Liver (tissue), 7 donors: ENCODE measurements at regions not wholly inside any gene's neighbourhood (a gene's known extent, or its start where the extent isn't known, plus 50 kb on each side); places are given as distances from the start of the nearest gene placed in this dataset.
"Not testable (repeated sequence)": the region's sequence is repeated elsewhere in the genome, so short reads cannot be mapped to it uniquely, and the experiment has no call there.

Experiments
- DNase-seq: peaks from one replicate; pipeline ENCODE4 v3.0.0-alpha.2; 2017; ENCODE audit warnings: low spot score
- H3K27ac ChIP-seq, 2 donors: one replicate each; pipeline ENCODE4 v1.7.0; 2013; ENCODE audit warnings: inconsistent platforms in 2 of 2, low read length in 2 of 2, control low read depth in 1 of 2, low read depth in 1 of 2, mild to moderate bottlenecking in 1 of 2
- H3K27me3 ChIP-seq, 4 donors: one replicate each; pipeline versions ENCODE4 v1.6.1 to v1.7.0; 2013; ENCODE audit warnings: low read length in 3 of 4, inconsistent platforms in 1 of 4, mild to moderate bottlenecking in 1 of 4, moderate library complexity in 1 of 4; ENCODE audit not compliant: control insufficient read depth in 4 of 4, insufficient read depth in 4 of 4
- H3K36me3 ChIP-seq, 4 donors: one replicate each; pipeline versions ENCODE4 v1.6.1 to v1.7.0; 2013; ENCODE audit warnings: low read length in 3 of 4, mild to moderate bottlenecking in 3 of 4, low read depth in 1 of 4, moderate library complexity in 1 of 4; ENCODE audit not compliant: control insufficient read depth in 4 of 4, insufficient read depth in 3 of 4
- H3K4me1 ChIP-seq, 4 donors: one replicate each; pipeline versions ENCODE4 v1.6.1 to v1.7.0; 2013; ENCODE audit warnings: low read length in 3 of 4, mild to moderate bottlenecking in 3 of 4, moderate library complexity in 1 of 4; ENCODE audit not compliant: control insufficient read depth in 4 of 4, insufficient read depth in 4 of 4
- H3K4me3 ChIP-seq, 3 donors: one replicate each; pipeline versions ENCODE4 v1.6.1 to v1.7.0; 2013; ENCODE audit warnings: low read length in 3 of 3, control low read depth in 1 of 3, low read depth in 1 of 3, mild to moderate bottlenecking in 1 of 3
- H3K9ac ChIP-seq, 2 donors: one replicate each; pipeline ENCODE4 v1.7.0; 2013; ENCODE audit warnings: low read length in 2 of 2, mild to moderate bottlenecking in 2 of 2, moderate library complexity in 2 of 2, control low read depth in 1 of 2, low read depth in 1 of 2
- H3K9me3 ChIP-seq, 4 donors: one replicate each; pipeline versions ENCODE4 v1.6.1 to v1.7.0; 2013; ENCODE audit warnings: low read length in 3 of 4; ENCODE audit not compliant: control insufficient read depth in 4 of 4
- FOXA2 ChIP-seq: IDR thresholded peaks from 2 replicates; pipeline ENCODE4 v1.6.1; 2016; ENCODE audit warnings: antibody characterized with exemption
- HNF4A ChIP-seq, 2 donors: conservative IDR thresholded peaks; 2 replicates each; pipeline ENCODE4 v1.6.1; 2016; ENCODE audit warnings: antibody characterized with exemption in 2 of 2, mild to moderate bottlenecking in 2 of 2
- HNF4G ChIP-seq: IDR thresholded peaks from 2 replicates; pipeline ENCODE4 v1.6.1; 2016; ENCODE audit warnings: antibody characterized with exemption
- JUND ChIP-seq, 2 donors: IDR thresholded peaks; 2 replicates each; pipeline ENCODE4 v1.6.1; 2016; ENCODE audit warnings: antibody characterized with exemption in 2 of 2
- RXRA ChIP-seq, 2 donors: IDR thresholded peaks; 2 replicates each; pipeline ENCODE4 v1.6.1; 2017 to 2018; ENCODE audit warnings: antibody characterized with exemption in 2 of 2, mild to moderate bottlenecking in 1 of 2
- SP1 ChIP-seq: IDR thresholded peaks from 2 replicates; pipeline ENCODE4 v1.6.1; 2018; ENCODE audit warnings: antibody characterized with exemption, mild to moderate bottlenecking
- WGBS: extraction: QIAGEN DNeasy Blood & Tissue Kit; methylation state at CpG from one replicate; pipeline ENCODE4 v1.1.7; 2013; 5-methylcytosine and 5-hydroxymethylcytosine counted together
- TF ChIP-seq, protein P1 (sequence below): IDR thresholded peaks from 2 replicates; pipeline ENCODE4 v1.6.1; 2016; ENCODE audit warnings: antibody characterized with exemption
- TF ChIP-seq, protein P2 (sequence below): IDR thresholded peaks from 2 replicates; pipeline ENCODE4 v1.6.1; 2016; ENCODE audit warnings: antibody characterized with exemption
- TF ChIP-seq, protein P3 (sequence below): IDR thresholded peaks from 2 replicates; pipeline ENCODE4 v1.6.1; 2016; ENCODE audit warnings: antibody characterized with exemption, mild to moderate bottlenecking
- TF ChIP-seq, protein P4 (sequence below): IDR thresholded peaks from 2 replicates; pipeline ENCODE4 v1.6.1; 2016; ENCODE audit warnings: antibody characterized with exemption
- donor health status: healthy.
- donor health status: healthy.
- donor health status: healthy.
- donor health status: healthy.

DNA sequence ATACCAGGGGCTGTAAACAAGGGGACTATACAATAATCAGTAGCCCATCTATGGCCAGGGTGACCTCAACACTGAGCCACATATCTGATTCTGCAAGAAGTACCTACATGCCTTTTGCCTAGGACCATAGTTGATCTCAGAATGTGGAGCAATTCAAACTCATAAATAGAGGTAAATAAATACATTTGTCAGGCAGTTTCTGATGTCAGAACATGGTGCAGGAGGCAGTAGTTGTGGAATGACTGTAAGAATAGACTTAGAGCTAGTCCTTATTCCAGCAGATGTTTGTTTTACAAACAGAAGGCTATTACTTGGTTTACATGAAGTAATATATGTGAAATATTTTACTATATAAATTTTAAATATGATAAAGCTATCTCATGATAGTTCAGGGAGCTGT lies 330.7 kb upstream of the DAB2 start:
- H3K27me3 ChIP-seq, result peaks cover 0 to 2% (median 0%) of the 10 kb centered on the region in 4 donors
- TF ChIP-seq, protein P1, sequence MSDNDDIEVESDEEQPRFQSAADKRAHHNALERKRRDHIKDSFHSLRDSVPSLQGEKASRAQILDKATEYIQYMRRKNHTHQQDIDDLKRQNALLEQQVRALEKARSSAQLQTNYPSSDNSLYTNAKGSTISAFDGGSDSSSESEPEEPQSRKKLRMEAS, result no peak
- TF ChIP-seq SP1 (no peak), RXRA (IDR thresholded peaks at IDR 0.05) (no peak), HNF4A (conservative IDR thresholded peaks at IDR 0.05) (no peak), FOXA2 (no peak), HNF4G (no peak)
- TF ChIP-seq, protein P2, sequence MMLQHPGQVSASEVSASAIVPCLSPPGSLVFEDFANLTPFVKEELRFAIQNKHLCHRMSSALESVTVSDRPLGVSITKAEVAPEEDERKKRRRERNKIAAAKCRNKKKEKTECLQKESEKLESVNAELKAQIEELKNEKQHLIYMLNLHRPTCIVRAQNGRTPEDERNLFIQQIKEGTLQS, result no peak
- TF ChIP-seq, protein P3, sequence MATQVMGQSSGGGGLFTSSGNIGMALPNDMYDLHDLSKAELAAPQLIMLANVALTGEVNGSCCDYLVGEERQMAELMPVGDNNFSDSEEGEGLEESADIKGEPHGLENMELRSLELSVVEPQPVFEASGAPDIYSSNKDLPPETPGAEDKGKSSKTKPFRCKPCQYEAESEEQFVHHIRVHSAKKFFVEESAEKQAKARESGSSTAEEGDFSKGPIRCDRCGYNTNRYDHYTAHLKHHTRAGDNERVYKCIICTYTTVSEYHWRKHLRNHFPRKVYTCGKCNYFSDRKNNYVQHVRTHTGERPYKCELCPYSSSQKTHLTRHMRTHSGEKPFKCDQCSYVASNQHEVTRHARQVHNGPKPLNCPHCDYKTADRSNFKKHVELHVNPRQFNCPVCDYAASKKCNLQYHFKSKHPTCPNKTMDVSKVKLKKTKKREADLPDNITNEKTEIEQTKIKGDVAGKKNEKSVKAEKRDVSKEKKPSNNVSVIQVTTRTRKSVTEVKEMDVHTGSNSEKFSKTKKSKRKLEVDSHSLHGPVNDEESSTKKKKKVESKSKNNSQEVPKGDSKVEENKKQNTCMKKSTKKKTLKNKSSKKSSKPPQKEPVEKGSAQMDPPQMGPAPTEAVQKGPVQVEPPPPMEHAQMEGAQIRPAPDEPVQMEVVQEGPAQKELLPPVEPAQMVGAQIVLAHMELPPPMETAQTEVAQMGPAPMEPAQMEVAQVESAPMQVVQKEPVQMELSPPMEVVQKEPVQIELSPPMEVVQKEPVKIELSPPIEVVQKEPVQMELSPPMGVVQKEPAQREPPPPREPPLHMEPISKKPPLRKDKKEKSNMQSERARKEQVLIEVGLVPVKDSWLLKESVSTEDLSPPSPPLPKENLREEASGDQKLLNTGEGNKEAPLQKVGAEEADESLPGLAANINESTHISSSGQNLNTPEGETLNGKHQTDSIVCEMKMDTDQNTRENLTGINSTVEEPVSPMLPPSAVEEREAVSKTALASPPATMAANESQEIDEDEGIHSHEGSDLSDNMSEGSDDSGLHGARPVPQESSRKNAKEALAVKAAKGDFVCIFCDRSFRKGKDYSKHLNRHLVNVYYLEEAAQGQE, result no peak
- TF ChIP-seq, protein P4, sequence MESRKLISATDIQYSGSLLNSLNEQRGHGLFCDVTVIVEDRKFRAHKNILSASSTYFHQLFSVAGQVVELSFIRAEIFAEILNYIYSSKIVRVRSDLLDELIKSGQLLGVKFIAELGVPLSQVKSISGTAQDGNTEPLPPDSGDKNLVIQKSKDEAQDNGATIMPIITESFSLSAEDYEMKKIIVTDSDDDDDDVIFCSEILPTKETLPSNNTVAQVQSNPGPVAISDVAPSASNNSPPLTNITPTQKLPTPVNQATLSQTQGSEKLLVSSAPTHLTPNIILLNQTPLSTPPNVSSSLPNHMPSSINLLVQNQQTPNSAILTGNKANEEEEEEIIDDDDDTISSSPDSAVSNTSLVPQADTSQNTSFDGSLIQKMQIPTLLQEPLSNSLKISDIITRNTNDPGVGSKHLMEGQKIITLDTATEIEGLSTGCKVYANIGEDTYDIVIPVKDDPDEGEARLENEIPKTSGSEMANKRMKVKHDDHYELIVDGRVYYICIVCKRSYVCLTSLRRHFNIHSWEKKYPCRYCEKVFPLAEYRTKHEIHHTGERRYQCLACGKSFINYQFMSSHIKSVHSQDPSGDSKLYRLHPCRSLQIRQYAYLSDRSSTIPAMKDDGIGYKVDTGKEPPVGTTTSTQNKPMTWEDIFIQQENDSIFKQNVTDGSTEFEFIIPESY, result no peak
- H3K4me3 ChIP-seq, result no peak overlapping the region
- no peak overlapping the region for H3K9ac ChIP-seq
- DNase-seq, result no peak
- no peaks in the 10 kb centered on the region for H3K9me3 ChIP-seq
- H3K36me3 ChIP-seq, result no peaks in the 10 kb centered on the region
- H3K27ac ChIP-seq, result no peak overlapping the region
- H3K4me1 ChIP-seq, result no peaks in the 10 kb centered on the region

DNA sequence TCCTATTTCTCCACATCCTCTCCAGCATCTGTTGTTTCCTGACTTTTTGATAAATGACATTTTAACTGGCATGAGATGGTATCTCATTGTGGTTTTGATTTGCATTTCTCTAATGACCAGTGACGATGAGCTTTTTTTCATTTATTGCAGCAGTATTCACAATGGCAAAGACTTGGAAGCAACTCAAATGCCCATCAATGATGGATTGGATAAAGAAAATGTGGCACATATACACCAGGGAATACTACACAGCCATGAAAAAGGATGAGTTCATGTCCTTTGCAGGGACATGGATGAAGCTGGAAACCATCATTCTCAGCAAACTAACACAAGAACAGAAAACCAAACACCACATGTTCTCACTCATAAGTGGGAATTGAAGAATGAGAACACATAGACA lies 329.0 kb upstream of the DAB2 start:
- not testable (repeated sequence) for H3K9me3 ChIP-seq, H3K36me3 ChIP-seq, H3K9ac ChIP-seq, H3K27ac ChIP-seq, DNase-seq, H3K4me3 ChIP-seq, H3K27me3 ChIP-seq, H3K4me1 ChIP-seq
- WGBS, result 92% methylated on average over 1 of the region's 1 CpG

DNA sequence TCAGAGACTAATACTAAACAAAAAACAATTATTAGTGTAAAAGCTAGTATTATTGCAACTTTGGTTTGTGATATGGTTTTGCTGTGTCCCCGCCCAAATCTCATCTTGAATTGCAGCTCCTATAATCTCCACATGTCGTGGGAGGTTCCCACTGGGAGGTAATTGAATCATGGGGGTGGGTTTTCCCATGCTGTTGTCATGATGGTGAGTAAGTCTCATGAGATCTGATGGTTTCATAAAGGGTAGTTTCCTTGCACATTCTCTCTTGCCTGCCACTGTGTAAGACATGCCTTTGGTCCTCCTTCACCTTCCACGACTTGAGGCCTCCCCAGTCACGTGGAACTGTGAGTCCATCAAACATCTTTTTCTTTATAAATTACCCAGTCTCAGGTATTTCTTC lies 325.9 kb upstream of the DAB2 start:
- Histone ChIP-seq H3K9me3 (no peaks in the 10 kb centered on the region), H3K4me3 (no peak overlapping the region), H3K9ac (no peak overlapping the region), H3K36me3 (no peaks in the 10 kb centered on the region), H3K27ac (no peak overlapping the region), H3K4me1 (no peaks in the 10 kb centered on the region), H3K27me3 (no peaks in the 10 kb centered on the region)
- WGBS, result 92% methylated on average over 4 of the region's 4 CpGs
- DNase-seq, result no peak
- TF ChIP-seq JUND (IDR thresholded peaks at IDR 0.05) (no peak), HNF4A (conservative IDR thresholded peaks at IDR 0.05) (no peak), SP1 (no peak)
